Colonic mucosa (tissue), 4 donors: ENCODE measurements at regions not wholly inside any gene's neighbourhood (a gene's known extent, or its start where the extent isn't known, plus 50 kb on each side); places are given as distances from the start of the nearest gene placed in this dataset.

Source experiments
- DNase-seq: peaks from one replicate; pipeline ENCODE4 v3.0.0-alpha.2; 2020
- H3K27ac ChIP-seq: fragments of 200-600 bp; one replicate; pipeline ENCODE4 v1.8.0; 2021
- H3K27me3 ChIP-seq: fragments of 200-600 bp; one replicate; pipeline ENCODE4 v1.8.0; 2021
- H3K36me3 ChIP-seq: fragments of 200-600 bp; one replicate; pipeline ENCODE4 v1.8.0; 2021
- H3K4me1 ChIP-seq: fragments of 200-600 bp; one replicate; pipeline ENCODE4 v1.8.0; 2021; ENCODE audit warnings: mild to moderate bottlenecking
- H3K4me3 ChIP-seq: fragments of 200-600 bp; one replicate; pipeline ENCODE4 v1.8.0; 2021
- H3K9ac ChIP-seq, 2 donors: one replicate each; pipeline ENCODE4 v1.7.0; 2013; ENCODE audit warnings: control low read depth in 2 of 2, low read depth in 2 of 2, low read length in 2 of 2
- H3K9me3 ChIP-seq: fragments of 200-600 bp; one replicate; pipeline ENCODE4 v1.8.0; 2021
- CTCF ChIP-seq: fragments of 200-600 bp; IDR thresholded peaks from one replicate; pipeline ENCODE4 v1.8.0; 2022; ENCODE audit warnings: antibody characterized with exemption, mild to moderate bottlenecking
- intact Hi-C: fragments of 100-400 bp; cut with DNase I; formaldehyde crosslinking; loops from one replicate; pipeline ENCODE4 v1.14.1; 2022
- donor health status: healthy.
- donor health status: DM: no; HTN: no; CAD: no.
- donor health status: DM: no; HTN: no; CAD: no.

DNA sequence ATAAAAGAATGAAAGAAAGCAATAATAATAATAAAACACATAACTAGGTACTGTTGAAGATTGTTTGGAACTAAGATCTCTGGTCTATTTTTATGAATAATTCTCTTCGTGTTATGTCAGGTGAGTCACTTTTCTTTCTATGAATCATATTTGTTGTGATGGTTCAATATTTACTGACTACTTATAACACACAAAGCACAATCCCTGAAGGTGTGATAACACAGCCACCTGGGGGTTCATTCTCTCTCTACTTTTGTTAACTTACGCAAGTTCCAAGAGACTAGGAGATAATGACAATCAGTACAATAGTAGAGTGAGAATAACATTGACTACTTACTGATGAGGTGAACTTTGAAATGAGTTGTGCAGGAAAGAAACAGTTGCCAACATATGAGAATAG is 149.9 kb downstream of the IBTK start:
- no peaks in the 10 kb centered on the region for H3K4me1 ChIP-seq
- no peaks in the 10 kb centered on the region for H3K36me3 ChIP-seq
- H3K9me3 ChIP-seq: no peaks in the 10 kb centered on the region
- H3K27me3 ChIP-seq: no peaks in the 10 kb centered on the region
- intact Hi-C loops: no loop called here
- no peak overlapping the region for H3K9ac ChIP-seq
- TF ChIP-seq CTCF: no peak
- no peak overlapping the region for H3K4me3 ChIP-seq
- no peak overlapping the region for H3K27ac ChIP-seq
- no peak for DNase-seq

GRCh38 chr6:82095091-82095490 is 152.5 kb downstream of the IBTK start:
- no peak for DNase-seq
- Histone ChIP-seq H3K36me3 (no peaks in the 10 kb centered on the region), H3K27ac (no peak overlapping the region), H3K9ac (no peak overlapping the region), H3K9me3 (no peaks in the 10 kb centered on the region), H3K27me3 (no peaks in the 10 kb centered on the region), H3K4me3 (no peak overlapping the region), H3K4me1 (no peaks in the 10 kb centered on the region)
- intact Hi-C loops: no loop called here
- no peak for TF ChIP-seq CTCF

DNA sequence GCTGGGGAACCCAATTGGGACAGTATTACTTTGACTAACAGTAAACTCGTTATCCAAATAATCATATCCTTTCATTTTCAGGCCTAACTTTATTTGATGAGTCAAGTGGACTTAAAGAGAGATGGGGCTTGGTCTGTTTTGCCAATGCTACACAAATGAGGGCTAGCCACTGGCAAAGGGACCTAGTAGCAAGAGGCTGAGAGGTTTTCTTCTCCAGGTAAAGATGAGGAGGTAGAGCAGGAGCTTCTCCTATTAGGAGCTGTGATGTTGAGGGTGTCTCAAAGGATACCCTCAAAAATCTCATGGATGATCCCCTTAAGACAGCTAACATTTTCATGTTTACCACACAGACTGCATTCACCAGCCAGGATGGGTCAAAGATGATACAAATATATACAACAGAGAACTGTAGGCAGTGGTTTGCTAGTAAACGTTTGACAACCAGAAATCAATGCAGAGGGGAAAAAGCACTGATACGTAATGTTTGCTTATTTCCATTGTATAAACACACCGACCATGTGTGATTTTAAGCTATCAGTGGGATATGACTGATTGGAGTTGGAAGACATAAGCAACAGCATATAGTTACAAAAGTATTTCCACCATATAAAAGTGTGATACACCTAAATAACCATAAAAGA is 153.3 kb downstream of the IBTK start:
- Histone ChIP-seq H3K4me3 (no peak overlapping the region), H3K27me3 (no peaks in the 10 kb centered on the region), H3K9ac (no peak overlapping the region), H3K27ac (no peak overlapping the region), H3K36me3 (no peaks in the 10 kb centered on the region), H3K9me3 (no peaks in the 10 kb centered on the region), H3K4me1 (no peaks in the 10 kb centered on the region)
- intact Hi-C loops: no loop called here
- no peak for DNase-seq
- TF ChIP-seq CTCF: no peak

- H3K27me3 ChIP-seq: no peaks in the 10 kb centered on the region
- no peak for TF ChIP-seq CTCF
- H3K9me3 ChIP-seq: no peaks in the 10 kb centered on the region
- no peak for DNase-seq
- H3K4me3 ChIP-seq: no peak overlapping the region
- H3K9ac ChIP-seq: no peak overlapping the region
- no peaks in the 10 kb centered on the region for H3K4me1 ChIP-seq
- H3K27ac ChIP-seq: no peak overlapping the region
- H3K36me3 ChIP-seq: no peaks in the 10 kb centered on the region
- intact Hi-C loops: no loop called here
Measured at GRCh38 chr6:82088978-82089771, 158.4 kb downstream of the IBTK start.

DNA sequence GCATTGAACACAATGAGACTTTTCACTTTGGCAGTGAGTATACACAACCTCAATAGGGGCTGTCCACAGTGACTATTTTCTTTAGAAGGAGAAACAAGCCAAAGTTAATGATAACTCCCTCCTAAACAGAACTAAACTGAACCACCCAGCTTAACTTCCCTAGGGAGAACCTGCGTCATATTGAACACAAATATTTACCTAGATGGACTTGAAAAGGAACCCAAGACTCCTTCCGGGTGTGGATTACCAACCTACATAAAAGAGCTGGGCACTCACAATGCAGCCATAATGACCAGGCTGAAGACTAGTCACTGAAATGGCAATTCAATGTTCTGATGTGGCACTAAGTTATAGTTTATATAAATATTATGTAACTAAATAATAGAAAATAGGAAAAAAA is 160.6 kb downstream of the IBTK start:
- H3K27ac ChIP-seq: peak overlapping the region; percentile 11
- no peak overlapping the region for H3K9ac ChIP-seq
- no peaks in the 10 kb centered on the region for H3K4me1 ChIP-seq
- TF ChIP-seq CTCF: no peak
- H3K36me3 ChIP-seq: no peaks in the 10 kb centered on the region
- intact Hi-C loops: no loop called here
- no peaks in the 10 kb centered on the region for H3K27me3 ChIP-seq
- H3K4me3 ChIP-seq: no peak overlapping the region
- peak; percentile 19 for DNase-seq
- H3K9me3 ChIP-seq: no peaks in the 10 kb centered on the region
